ENCODE measurements at regions not wholly inside any gene's neighbourhood (a gene's known extent, or its start where the extent isn't known, plus 50 kb on each side); places are given as distances from the start of the nearest gene placed in this dataset.

DNA sequence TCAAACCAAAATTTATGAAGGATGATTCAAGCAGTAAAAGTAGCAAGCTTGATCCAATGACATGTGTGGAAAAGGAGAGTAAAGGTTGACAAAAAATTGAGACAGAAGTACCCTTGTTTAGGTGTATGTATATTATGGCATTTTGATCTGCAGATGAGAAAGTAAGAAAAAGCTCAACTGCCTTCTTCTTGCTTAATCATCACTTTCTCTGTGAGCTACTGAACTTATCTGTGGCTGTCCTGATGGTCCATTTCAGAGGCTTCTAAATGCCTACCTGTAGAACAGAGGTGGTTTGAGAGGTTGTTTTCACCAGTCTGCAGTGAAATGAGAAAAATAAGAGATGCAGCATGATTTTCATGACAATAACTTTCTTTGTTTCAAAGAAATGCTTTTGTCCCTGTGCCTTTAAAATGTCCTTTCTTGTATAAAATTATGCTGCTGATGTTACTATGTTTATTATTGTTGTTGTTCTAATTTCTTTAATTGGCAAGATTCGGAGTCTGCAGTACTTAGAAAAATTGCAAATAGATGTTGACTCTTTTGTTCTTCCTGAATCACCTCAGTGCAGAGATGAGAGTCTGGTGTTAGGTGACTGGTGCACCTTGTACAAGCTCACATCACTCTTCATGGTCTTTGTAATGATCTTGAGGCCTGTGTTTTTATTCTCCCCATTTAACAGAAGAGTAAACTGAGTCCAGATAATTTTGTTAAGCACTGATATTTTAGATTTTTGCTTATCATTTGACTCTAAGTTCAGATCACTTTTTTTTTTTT, 821.9 kb downstream of the VRK1 start:
- Histone ChIP-seq H3K9me3 (ENCODE audit: low read length) (peaks cover 88% of the 10 kb centered on the region), H3K4me2 (ENCODE audit: low read depth, low read length) (no peak overlapping the region), H3K36me3 (replicated peaks in 1 of 2; ENCODE audit: control insufficient read depth in 1 of 2, insufficient read depth in 2 of 2, low read length in 2 of 2) (no peaks in the 10 kb centered on the region), H3K27ac (ENCODE audit: extremely low read length, insufficient read depth, low read length) (no peak overlapping the region), H3K79me2 (ENCODE audit: insufficient read depth, low read length) (no peaks in the 10 kb centered on the region), H2AFZ (ENCODE audit: low read length) (no peak overlapping the region), H4K20me1 (ENCODE audit: insufficient read depth, low read length) (no peaks in the 10 kb centered on the region), H3K9ac (ENCODE audit: insufficient read depth, low read depth, low read length) (no peak overlapping the region), H3K27me3 (ENCODE audit: control insufficient read depth in 1 of 2, insufficient read depth in 2 of 2, low read length in 2 of 2) (no peaks in the 10 kb centered on the region), H3K4me3 (replicated peaks in 1 of 3; ENCODE audit: insufficient read depth in 1 of 3, low read depth in 2 of 3, low read length in 3 of 3) (no peak overlapping the region), H3K4me1 (ENCODE audit: insufficient read depth, low read length) (no peaks in the 10 kb centered on the region)
- ATAC-seq (no peak), FAIRE-seq (no peak), DNase-seq (ENCODE audit: low spot score) (no peak)
- ChIA-PET CTCF (ENCODE audit: low intra/inter-chr PET ratio, low total read pairs) (no interaction called here), POLR2A (no interaction called here)
- in situ Hi-C loops (cut with HindIII; ENCODE audit: extremely low pct_ligation_motif_present, low pct_unique_long_range_greater_than_20kb) (no loop called here), intact Hi-C loops (cut with micrococcal nuclease; ENCODE audit: unreplicated experiment) (no loop called here)
- 0% methylated on average over 1 of the region's 1 CpG for WGBS (ENCODE audit: low lambda C conversion rate)
- BruUV-seq (replicated peaks), result no TSS peak
- TF ChIP-seq, protein P1, sequence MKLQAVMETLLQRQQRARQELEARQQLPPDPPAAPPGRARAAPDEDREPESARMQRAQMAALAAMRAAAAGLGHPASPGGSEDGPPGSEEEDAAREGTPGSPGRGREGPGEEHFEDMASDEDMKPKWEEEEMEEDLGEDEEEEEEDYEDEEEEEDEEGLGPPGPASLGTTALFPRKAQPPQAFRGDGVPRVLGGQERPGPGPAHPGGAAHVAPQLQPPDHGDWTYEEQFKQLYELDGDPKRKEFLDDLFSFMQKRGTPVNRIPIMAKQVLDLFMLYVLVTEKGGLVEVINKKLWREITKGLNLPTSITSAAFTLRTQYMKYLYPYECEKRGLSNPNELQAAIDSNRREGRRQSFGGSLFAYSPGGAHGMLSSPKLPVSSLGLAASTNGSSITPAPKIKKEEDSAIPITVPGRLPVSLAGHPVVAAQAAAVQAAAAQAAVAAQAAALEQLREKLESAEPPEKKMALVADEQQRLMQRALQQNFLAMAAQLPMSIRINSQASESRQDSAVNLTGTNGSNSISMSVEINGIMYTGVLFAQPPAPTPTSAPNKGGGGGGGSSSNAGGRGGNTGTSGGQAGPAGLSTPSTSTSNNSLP (IDR thresholded peaks at IDR 0.05; ENCODE audit: low read depth, low read length), result no peak
- TF ChIP-seq, protein P2, sequence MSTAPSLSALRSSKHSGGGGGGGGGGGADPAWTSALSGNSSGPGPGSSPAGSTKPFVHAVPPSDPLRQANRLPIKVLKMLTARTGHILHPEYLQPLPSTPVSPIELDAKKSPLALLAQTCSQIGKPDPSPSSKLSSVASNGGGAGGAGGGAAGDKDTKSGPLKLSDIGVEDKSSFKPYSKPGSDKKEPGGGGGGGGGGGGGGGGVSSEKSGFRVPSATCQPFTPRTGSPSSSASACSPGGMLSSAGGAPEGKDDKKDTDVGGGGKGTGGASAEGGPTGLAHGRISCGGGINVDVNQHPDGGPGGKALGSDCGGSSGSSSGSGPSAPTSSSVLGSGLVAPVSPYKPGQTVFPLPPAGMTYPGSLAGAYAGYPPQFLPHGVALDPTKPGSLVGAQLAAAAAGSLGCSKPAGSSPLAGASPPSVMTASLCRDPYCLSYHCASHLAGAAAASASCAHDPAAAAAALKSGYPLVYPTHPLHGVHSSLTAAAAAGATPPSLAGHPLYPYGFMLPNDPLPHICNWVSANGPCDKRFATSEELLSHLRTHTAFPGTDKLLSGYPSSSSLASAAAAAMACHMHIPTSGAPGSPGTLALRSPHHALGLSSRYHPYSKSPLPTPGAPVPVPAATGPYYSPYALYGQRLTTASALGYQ (CRISPR knock-in tag; IDR thresholded peaks at IDR 0.05), result no peak
- TF ChIP-seq MAFK (conservative IDR thresholded peaks at IDR 0.05 in 1 of 2, IDR thresholded peaks at IDR 0.05 in 1 of 2; ENCODE audit: low read length in 2 of 2) (peak; percentile 41 to 57; a peak in 3 of 4 replicates), ZC3H13 (CRISPR knock-in tag; IDR thresholded peaks at IDR 0.05) (no peak), MAFF (IDR thresholded peaks at IDR 0.05; ENCODE audit: low read depth, low read length) (peak; percentile 39; the same call in 1 of the 2 replicates), POLR2G (IDR thresholded peaks at IDR 0.05; ENCODE audit: low read depth, low read length) (no peak), PHF21A (CRISPR knock-in tag; IDR thresholded peaks at IDR 0.05) (no peak), NFE2L1 (CRISPR knock-in tag; IDR thresholded peaks at IDR 0.05; ENCODE audit: borderline replicate concordance) (no peak), ZNF543 (CRISPR knock-in tag; IDR thresholded peaks at IDR 0.05) (no peak), ZNF556 (CRISPR knock-in tag; IDR thresholded peaks at IDR 0.05; ENCODE audit: borderline replicate concordance) (no peak)
- TF ChIP-seq, protein P3, sequence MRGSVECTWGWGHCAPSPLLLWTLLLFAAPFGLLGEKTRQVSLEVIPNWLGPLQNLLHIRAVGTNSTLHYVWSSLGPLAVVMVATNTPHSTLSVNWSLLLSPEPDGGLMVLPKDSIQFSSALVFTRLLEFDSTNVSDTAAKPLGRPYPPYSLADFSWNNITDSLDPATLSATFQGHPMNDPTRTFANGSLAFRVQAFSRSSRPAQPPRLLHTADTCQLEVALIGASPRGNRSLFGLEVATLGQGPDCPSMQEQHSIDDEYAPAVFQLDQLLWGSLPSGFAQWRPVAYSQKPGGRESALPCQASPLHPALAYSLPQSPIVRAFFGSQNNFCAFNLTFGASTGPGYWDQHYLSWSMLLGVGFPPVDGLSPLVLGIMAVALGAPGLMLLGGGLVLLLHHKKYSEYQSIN (CRISPR knock-in tag; IDR thresholded peaks at IDR 0.05; ENCODE audit: borderline replicate concordance), result no peak
- TF ChIP-seq, protein P4, sequence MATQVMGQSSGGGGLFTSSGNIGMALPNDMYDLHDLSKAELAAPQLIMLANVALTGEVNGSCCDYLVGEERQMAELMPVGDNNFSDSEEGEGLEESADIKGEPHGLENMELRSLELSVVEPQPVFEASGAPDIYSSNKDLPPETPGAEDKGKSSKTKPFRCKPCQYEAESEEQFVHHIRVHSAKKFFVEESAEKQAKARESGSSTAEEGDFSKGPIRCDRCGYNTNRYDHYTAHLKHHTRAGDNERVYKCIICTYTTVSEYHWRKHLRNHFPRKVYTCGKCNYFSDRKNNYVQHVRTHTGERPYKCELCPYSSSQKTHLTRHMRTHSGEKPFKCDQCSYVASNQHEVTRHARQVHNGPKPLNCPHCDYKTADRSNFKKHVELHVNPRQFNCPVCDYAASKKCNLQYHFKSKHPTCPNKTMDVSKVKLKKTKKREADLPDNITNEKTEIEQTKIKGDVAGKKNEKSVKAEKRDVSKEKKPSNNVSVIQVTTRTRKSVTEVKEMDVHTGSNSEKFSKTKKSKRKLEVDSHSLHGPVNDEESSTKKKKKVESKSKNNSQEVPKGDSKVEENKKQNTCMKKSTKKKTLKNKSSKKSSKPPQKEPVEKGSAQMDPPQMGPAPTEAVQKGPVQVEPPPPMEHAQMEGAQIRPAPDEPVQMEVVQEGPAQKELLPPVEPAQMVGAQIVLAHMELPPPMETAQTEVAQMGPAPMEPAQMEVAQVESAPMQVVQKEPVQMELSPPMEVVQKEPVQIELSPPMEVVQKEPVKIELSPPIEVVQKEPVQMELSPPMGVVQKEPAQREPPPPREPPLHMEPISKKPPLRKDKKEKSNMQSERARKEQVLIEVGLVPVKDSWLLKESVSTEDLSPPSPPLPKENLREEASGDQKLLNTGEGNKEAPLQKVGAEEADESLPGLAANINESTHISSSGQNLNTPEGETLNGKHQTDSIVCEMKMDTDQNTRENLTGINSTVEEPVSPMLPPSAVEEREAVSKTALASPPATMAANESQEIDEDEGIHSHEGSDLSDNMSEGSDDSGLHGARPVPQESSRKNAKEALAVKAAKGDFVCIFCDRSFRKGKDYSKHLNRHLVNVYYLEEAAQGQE (IDR thresholded peaks at IDR 0.05; ENCODE audit: borderline replicate concordance in 1 of 2, low read depth in 1 of 2, low read length in 2 of 2), result no peak
- TF ChIP-seq, protein P5, sequence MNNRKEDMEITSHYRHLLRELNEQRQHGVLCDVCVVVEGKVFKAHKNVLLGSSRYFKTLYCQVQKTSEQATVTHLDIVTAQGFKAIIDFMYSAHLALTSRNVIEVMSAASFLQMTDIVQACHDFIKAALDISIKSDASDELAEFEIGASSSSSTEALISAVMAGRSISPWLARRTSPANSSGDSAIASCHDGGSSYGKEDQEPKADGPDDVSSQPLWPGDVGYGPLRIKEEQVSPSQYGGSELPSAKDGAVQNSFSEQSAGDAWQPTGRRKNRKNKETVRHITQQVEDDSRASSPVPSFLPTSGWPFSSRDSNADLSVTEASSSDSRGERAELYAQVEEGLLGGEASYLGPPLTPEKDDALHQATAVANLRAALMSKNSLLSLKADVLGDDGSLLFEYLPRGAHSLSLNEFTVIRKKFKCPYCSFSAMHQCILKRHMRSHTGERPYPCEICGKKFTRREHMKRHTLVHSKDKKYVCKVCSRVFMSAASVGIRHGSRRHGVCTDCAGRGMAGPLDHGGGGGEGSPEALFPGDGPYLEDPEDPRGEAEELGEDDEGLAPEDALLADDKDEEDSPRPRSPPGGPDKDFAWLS (CRISPR knock-in tag; IDR thresholded peaks at IDR 0.05; ENCODE audit: borderline replicate concordance), result no peak

All from HepG2 (cell line).